ENCODE measurements at regions not wholly inside any gene's neighbourhood (a gene's known extent, or its start where the extent isn't known, plus 50 kb on each side); places are given as distances from the start of the nearest gene placed in this dataset.

- Mint-ChIP-seq H3K27ac (ENCODE audit: unreplicated experiment) (no peak overlapping the region), H3K4me3 (ENCODE audit: unreplicated experiment) (no peak overlapping the region), H3K4me1 (ENCODE audit: low read depth) (peaks cover 9% of the 10 kb centered on the region), H3K9me3 (ENCODE audit: low read depth) (no peaks in the 10 kb centered on the region), H3K27me3 (ENCODE audit: low read depth) (no peaks in the 10 kb centered on the region), H3K36me3 (ENCODE audit: low read depth) (no peaks in the 10 kb centered on the region)
- no peak for DNase-seq (ENCODE audit: low spot score)
- TF ChIP-seq CTCF (IDR thresholded peaks at IDR 0.05): no peak
These were observed 159.6 kb upstream of the FGGY start for GRCh38 chr1:59137276-59137615.

- Mint-ChIP-seq H3K36me3 (ENCODE audit: low read depth) (no peaks in the 10 kb centered on the region), H3K27ac (ENCODE audit: unreplicated experiment) (no peak overlapping the region), H3K27me3 (ENCODE audit: low read depth) (no peaks in the 10 kb centered on the region), H3K9me3 (ENCODE audit: low read depth) (no peaks in the 10 kb centered on the region), H3K4me3 (ENCODE audit: unreplicated experiment) (no peak overlapping the region), H3K4me1 (ENCODE audit: low read depth) (peaks cover 16% of the 10 kb centered on the region)
- TF ChIP-seq CTCF (IDR thresholded peaks at IDR 0.05): no peak
- no peak for DNase-seq (ENCODE audit: low spot score)
These were observed 158.9 kb upstream of the FGGY start for GRCh38 chr1:59137968-59138367.

- Mint-ChIP-seq H3K4me1 (ENCODE audit: low read depth) (peaks cover 21% of the 10 kb centered on the region), H3K27ac (ENCODE audit: unreplicated experiment) (no peak overlapping the region), H3K36me3 (ENCODE audit: low read depth) (no peaks in the 10 kb centered on the region), H3K4me3 (ENCODE audit: unreplicated experiment) (no peak overlapping the region), H3K9me3 (ENCODE audit: low read depth) (no peaks in the 10 kb centered on the region), H3K27me3 (ENCODE audit: low read depth) (no peaks in the 10 kb centered on the region)
- DNase-seq (ENCODE audit: low spot score): no peak
- no peak for TF ChIP-seq CTCF (IDR thresholded peaks at IDR 0.05)
These were observed 158.5 kb upstream of the FGGY start for GRCh38 chr1:59138402-59138801.

GRCh38 chr1:59139396-59139795, 157.5 kb upstream of the FGGY start:
- DNase-seq (ENCODE audit: low spot score): no peak
- Mint-ChIP-seq H3K27ac (ENCODE audit: unreplicated experiment) (no peak overlapping the region), H3K4me3 (ENCODE audit: unreplicated experiment) (no peak overlapping the region), H3K4me1 (ENCODE audit: low read depth) (peaks cover 30% of the 10 kb centered on the region), H3K27me3 (ENCODE audit: low read depth) (no peaks in the 10 kb centered on the region), H3K9me3 (ENCODE audit: low read depth) (no peaks in the 10 kb centered on the region), H3K36me3 (ENCODE audit: low read depth) (no peaks in the 10 kb centered on the region)
- TF ChIP-seq CTCF (IDR thresholded peaks at IDR 0.05): no peak

GRCh38 chr1:59141267-59141863, 155.5 kb upstream of the FGGY start:
- peaks cover 32% of the 10 kb centered on the region for H3K4me1 Mint-ChIP-seq (ENCODE audit: low read depth)
- no peak overlapping the region for H3K4me3 Mint-ChIP-seq (ENCODE audit: unreplicated experiment)
- DNase-seq (ENCODE audit: low spot score): no peak
- H3K27ac Mint-ChIP-seq (ENCODE audit: unreplicated experiment): no peak overlapping the region
- H3K27me3 Mint-ChIP-seq (ENCODE audit: low read depth): no peaks in the 10 kb centered on the region
- H3K36me3 Mint-ChIP-seq (ENCODE audit: low read depth): no peaks in the 10 kb centered on the region
- TF ChIP-seq CTCF (IDR thresholded peaks at IDR 0.05): no peak
- no peaks in the 10 kb centered on the region for H3K9me3 Mint-ChIP-seq (ENCODE audit: low read depth)
